Dedifferentiated amniotic fluid mesenchymal stem cell (primary cell): ENCODE measurements at regions not wholly inside any gene's neighbourhood (a gene's known extent, or its start where the extent isn't known, plus 50 kb on each side); places are given as distances from the start of the nearest gene placed in this dataset.

ENCODE experiments used
- DNase-seq: peaks from one replicate; pipeline ENCODE4 v3.0.0-alpha.2; 2016; ENCODE audit errors: extremely low spot score

- no peak for DNase-seq
Observed at GRCh38 chr2:129721236-129721635, 258.2 kb upstream of the RAB6C start.

GRCh38 chr2:129721846-129722245, 257.6 kb upstream of the RAB6C start:
- DNase-seq = no peak

- no peak for DNase-seq
Observed at GRCh38 chr2:129722306-129723019, 257.0 kb upstream of the RAB6C start.

GRCh38 chr2:129723277-129724020, 256.0 kb upstream of the RAB6C start:
- no peak for DNase-seq

DNA sequence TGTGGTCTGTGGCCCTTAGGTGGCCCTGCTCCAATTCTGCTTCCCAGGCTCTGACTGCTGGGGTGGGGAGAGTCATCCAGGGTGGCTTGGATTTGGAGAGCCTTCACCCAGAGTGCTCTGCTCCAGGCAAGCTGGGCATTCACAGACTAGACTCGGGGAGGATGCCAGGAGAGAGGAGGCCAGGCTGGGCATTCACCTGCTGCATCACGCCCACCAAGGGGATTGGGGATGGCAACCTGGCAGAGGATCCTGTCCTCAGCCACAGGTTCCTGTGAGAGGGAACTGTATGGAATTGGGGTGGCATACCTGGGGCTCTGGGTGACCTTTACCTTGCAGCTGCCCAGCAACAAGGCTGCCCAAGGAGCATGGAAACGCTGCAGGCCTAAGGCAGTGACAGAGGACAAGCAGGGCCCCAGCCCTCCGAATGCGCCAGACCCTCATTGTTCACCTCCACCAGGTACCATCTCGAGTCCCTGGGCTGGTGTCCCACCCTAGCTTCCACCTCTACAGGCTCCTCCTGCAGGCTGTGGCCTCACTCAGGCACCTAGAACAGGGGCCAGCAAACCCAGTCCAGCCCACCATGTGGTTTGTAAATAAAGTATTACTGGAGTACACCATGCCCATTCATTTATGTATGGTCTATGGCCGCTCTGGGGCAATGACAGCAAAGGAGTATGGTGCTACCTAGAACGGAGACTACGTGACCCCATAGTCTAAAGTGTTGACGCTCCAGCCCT, 255.3 kb upstream of the RAB6C start:
- DNase-seq = no peak

GRCh38 chr2:129726216-129726615, 253.2 kb upstream of the RAB6C start:
- no peak for DNase-seq

DNA sequence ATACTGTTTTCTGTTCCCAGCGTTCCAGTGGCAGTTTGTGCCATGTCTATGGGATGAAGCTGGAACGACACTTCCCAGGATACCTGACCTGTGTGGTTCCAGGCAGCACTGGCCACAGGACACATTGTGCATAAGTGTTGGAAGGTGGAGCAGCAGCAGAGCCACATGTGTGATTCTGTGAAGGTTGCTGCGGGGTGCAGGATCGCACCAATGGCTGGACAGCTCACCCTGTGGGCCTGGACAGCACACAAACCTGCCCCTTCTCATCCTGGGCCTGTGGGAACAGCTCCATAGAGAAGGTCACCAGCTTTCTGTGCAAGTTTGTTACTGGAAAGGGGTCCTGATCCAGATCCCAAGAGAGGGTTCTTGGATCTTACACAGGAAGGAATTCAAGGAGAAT, 252.2 kb upstream of the RAB6C start:
- no peak for DNase-seq

DNA sequence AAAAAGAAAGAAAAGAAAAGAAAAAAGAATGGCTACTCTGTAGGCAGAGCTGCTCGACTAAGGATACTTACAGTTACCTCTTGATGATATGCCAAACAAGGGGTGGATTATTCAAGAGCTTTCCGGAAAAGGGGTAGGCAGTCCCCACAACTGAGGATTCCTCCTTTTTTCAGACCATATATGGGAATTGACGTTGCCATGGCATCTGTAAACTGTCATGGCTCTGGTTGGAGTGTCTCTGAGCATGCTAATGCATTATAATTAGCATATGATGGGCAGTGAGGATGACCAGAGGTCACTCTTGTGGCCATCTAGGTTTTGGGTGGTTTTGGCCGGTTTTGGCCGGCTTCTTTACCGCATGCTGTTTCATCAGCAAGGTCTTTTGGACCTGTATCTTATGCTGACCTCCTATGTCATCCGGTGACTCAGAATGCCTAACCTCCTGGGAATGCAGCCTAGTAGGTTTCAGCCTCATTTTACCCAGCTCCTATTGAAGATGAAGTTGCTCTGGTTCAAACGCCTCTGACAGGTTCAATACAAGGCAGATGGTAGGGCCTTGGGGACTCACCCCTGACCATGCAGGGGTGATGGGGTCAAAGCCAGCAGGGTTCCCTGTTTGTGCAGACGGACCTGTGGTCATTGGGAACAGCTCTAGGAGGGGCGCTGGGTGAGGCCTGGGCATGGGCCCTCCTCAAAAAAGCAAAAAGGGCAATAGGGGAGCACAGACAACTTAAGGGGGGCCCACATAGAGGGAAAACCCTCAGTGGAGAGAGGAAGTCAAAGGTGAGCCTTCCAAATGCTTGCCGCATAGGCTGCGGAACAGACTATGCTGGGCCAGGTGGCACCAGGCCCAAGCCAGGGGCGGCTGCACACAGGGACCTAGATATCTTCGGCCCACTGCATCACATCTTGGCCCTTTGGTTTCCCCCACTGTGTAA, 251.2 kb upstream of the RAB6C start:
- DNase-seq = no peak

GRCh38 chr2:129729011-129729410, 250.5 kb upstream of the RAB6C start:
- no peak for DNase-seq

GRCh38 chr2:129729646-129730045, 249.8 kb upstream of the RAB6C start:
- DNase-seq = no peak

DNA sequence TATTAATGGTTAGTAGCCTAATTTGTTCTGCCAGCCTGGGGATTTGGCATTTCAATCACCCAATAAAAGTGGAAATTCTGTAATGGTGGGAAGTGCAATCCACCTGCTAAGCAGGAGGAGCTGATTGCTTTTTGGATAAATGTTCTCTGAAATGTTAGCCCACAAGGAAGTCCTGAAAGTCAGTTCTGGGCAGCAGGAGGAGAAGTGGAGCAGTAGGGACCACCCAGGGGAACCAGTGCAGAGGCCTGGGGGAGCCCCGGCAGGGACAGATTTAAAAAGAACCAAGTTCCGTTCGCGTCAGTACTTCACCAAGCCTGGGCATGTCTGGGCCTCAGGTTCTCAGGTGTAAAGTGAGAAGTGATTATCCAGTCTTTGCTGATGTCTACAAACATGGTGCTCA, 248.5 kb upstream of the RAB6C start:
- DNase-seq = no peak

GRCh38 chr2:129731907-129732629, 247.4 kb upstream of the RAB6C start:
- DNase-seq = no peak

DNA sequence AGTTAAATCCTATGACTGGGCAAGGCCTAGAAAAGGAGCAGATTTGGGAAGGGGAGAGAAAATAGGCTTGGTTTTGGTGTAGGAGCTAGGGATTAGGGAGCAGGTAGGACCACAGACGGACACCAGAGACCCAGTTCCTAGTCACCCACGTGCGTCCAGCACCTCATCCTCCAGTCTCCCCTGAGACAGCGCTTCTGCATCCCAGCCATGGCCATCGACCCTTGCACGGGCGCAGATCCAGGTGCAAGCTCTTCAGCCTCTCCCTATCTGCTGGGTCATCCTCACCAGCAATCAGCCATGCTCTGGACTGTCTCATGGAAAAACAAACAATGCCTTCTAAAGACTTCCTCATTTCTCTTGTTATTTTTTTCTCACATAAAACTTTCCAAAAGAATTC, 246.8 kb upstream of the RAB6C start:
- DNase-seq = no peak

- no peak for DNase-seq
Observed at GRCh38 chr2:129733041-129733440, 246.4 kb upstream of the RAB6C start.

DNA sequence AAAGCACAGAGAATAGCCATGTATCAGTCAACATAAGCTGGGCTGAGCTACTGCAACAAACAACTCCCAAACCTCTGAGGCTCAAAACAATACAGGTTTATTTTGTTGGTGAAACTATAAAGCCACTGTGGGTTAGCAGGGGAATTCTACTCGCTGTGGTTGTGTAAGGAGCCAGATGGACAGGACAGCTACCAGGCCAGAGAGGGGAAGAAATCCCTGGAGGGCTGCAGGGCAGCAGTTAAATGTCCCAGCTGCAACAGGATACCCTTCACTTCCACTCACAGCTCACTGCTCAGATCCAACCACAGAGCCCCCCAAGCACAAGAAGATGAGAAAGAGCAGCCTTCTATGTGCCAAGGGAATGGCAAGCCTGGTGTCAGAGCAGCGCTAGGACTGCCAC, 245.9 kb upstream of the RAB6C start:
- DNase-seq = no peak

DNA sequence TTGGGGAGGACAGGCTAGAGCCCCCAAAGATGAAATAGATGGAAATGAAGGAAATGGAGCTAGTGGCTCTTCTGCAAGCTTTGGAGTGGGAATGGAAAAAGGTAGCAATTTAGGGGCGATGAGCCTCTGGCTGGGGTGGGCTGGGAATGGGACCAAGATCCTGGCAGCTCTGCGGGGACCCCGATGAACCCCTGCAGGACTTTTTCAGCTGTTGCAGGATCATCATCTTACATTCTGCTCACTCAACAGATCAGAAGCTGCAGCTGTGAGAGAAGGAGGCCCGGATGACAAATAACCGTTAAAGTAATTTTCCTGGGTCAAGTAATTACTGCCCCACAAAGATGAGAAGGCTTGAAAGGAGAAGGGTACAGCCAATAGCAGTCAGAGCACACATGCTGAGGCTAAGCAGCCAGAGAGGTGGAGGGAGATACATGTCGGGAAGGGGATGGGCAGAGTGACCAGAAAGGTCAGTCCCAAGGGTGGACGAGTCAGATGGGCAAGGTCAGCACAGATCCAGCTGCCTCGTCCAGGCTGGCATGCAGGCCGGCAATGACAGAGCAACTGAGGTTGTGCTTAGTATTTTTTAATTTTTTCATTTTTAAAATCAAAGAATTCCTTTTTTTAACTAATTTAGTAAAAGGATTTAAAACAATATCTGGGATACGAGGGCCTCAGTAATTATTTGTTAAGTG, 245.0 kb upstream of the RAB6C start:
- no peak for DNase-seq

GRCh38 chr2:129735576-129735975, 243.9 kb upstream of the RAB6C start:
- DNase-seq = no peak

DNA sequence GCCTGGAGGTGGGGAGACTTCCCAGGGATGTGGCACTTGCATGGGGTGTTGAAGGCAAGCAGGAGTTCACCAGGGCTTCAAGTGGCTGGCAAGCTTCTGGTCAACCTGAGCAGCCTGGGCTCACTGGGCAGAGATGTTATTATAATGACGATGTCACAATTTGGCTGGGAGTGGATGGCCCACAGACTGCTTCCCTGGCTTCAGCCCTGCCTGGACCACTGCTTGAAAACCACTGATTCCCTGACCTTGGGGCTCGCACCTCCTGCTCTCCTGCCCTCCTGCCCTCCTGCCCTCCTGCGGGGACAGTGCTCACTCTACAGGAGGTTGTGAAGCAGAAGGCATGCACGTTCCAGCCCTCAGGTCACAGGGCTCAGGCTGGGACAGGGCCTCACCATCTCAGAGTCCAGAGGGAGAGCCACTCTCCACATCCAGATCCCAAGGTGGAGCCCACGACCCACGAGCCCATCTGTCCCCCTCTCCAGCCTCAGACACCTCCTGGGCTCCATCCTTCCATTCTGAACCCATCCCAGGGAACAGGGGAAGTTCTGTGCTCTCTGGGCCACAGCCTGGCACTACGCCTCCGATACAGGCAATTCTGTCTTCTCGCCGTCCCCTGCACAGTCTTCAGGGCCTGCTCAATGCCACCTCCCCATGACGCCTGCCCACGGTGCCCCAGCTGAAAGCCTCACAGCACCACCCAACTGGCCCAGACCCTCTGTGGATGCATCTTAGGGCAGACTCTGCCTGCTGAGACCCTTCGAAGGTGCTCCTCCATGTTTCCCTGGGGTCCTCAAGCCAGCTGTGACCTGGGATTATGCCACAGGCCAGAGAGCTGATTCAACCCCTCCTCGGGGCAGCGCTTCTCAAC, 241.6 kb upstream of the RAB6C start:
- no peak for DNase-seq

DNA sequence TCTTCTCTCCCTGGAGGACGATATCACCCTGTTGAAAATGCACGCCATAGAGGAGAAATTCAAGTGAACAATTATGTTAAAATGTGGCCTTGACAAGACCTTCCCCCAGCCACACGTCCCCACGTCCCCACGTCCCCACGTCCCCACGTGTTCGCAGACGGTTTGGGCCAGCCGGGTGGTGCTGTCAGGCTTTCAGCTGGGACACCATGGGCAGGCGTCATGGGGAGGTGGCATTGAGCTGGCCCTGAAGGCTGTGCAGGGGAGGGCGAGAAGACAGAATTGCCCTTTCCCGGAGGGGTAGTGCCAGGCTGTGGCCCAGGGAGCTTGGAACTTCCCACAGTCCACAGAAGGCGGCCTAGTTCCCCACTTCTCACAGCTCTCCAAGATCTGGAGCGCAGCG, 240.7 kb upstream of the RAB6C start:
- DNase-seq = no peak
